Prostate gland (tissue), 2 donors: ENCODE measurements at regions not wholly inside any gene's neighbourhood (a gene's known extent, or its start where the extent isn't known, plus 50 kb on each side); places are given as distances from the start of the nearest gene placed in this dataset.

Experiments
- DNase-seq: peaks from one replicate; pipeline ENCODE4 v3.0.0-alpha.2; 2019; ENCODE audit warnings: low spot score
- H3K27ac ChIP-seq, 2 donors: fragments of 200-600 bp; sonication (generic); 2 replicates each; pipeline ENCODE4 v1.5.1; 2017 to 2019
- H3K27me3 ChIP-seq: fragments of 200-600 bp; sonication (generic); replicated peaks from 2 replicates; pipeline ENCODE4 v1.5.1; 2019; ENCODE audit not compliant: insufficient read depth
- H3K36me3 ChIP-seq, 2 donors: fragments of 200-600 bp; sonication (generic); 1 replicate in 1 of 2; 2 replicates in 1 of 2; pipeline versions ENCODE4 v1.5.1 to v1.8.1; 2017 to 2019
- H3K4me1 ChIP-seq: fragments of 200-600 bp; sonication (generic); replicated peaks from 2 replicates; pipeline ENCODE4 v1.5.1; 2019
- H3K4me3 ChIP-seq, 2 donors: fragments of 200-600 bp; sonication (generic); 2 replicates each; pipeline ENCODE4 v1.5.1; 2017 to 2019
- H3K9me3 ChIP-seq: fragments of 200-600 bp; sonication (generic); 2 replicates; pipeline ENCODE4 v1.5.1; 2017
- CTCF ChIP-seq, 4 experiments: fragments of 200-600 bp in 2 of 4; fragments of 450-650 bp in 2 of 4; sonication (generic) in 2 of 4; IDR thresholded peaks; 1 replicate in 3 of 4; 2 replicates in 1 of 4; pipeline ENCODE4 v1.5.1; 2016 to 2019; ENCODE audit warnings: antibody characterized with exemption in 4 of 4, mild to moderate bottlenecking in 2 of 4, moderate library complexity in 2 of 4
- POLR2A ChIP-seq: fragments of 450-650 bp; IDR thresholded peaks from one replicate; pipeline ENCODE4 v1.6.1; 2016; ENCODE audit warnings: antibody characterized with exemption, mild to moderate bottlenecking
- POLR2AphosphoS5 ChIP-seq: sonication (generic); formaldehyde crosslinking; IDR thresholded peaks from one replicate; pipeline ENCODE4 v1.6.1; 2017; ENCODE audit warnings: antibody characterized with exemption
- WGBS: methylation state at CpG from one replicate; pipeline ENCODE4 v1.1.5; 2018; 5-methylcytosine and 5-hydroxymethylcytosine counted together
- intact Hi-C: fragments of 100-400 bp; cut with DNase I; formaldehyde crosslinking; loops from one replicate; pipeline ENCODE4 v1.14.2; 2022

GRCh38 chr2:134169788-134170187, 84.1 kb upstream of the MGAT5 start:
- DNase-seq: no peak
- Histone ChIP-seq H3K4me1 (no peaks in the 10 kb centered on the region), H3K4me3 (no peak overlapping the region), H3K27me3 (no peaks in the 10 kb centered on the region), H3K27ac (no peak overlapping the region), H3K36me3 (no peaks in the 10 kb centered on the region), H3K9me3 (no peaks in the 10 kb centered on the region)
- TF ChIP-seq CTCF (IDR thresholded peaks at IDR 0.05): no peak
- TF ChIP-seq POLR2AphosphoS5: no peak
- TF ChIP-seq POLR2A: no peak
- intact Hi-C loops: no loop called here
- 74% methylated on average over 3 of the region's 3 CpGs for WGBS

GRCh38 chr2:134170294-134170693, 83.6 kb upstream of the MGAT5 start:
- DNase-seq: no peak
- WGBS: 27% methylated on average over 3 of the region's 3 CpGs
- Histone ChIP-seq H3K9me3 (no peaks in the 10 kb centered on the region), H3K27me3 (no peaks in the 10 kb centered on the region), H3K4me1 (no peaks in the 10 kb centered on the region), H3K27ac (no peak overlapping the region), H3K4me3 (no peak overlapping the region), H3K36me3 (no peaks in the 10 kb centered on the region)
- intact Hi-C loops: no loop called here
- no peak for TF ChIP-seq POLR2A
- TF ChIP-seq POLR2AphosphoS5: no peak

- Histone ChIP-seq H3K4me1 (no peaks in the 10 kb centered on the region), H3K27ac (no peak overlapping the region), H3K9me3 (no peaks in the 10 kb centered on the region), H3K4me3 (no peak overlapping the region), H3K27me3 (no peaks in the 10 kb centered on the region), H3K36me3 (no peaks in the 10 kb centered on the region)
- no peak for DNase-seq
- WGBS: 55% methylated on average over 3 of the region's 3 CpGs
- intact Hi-C loops: no loop called here
- no peak for TF ChIP-seq CTCF (IDR thresholded peaks at IDR 0.05)
- no peak for TF ChIP-seq POLR2AphosphoS5
- no peak for TF ChIP-seq POLR2A
Measured at GRCh38 chr2:134170700-134171099, 83.2 kb upstream of the MGAT5 start.

- no peaks in the 10 kb centered on the region for H3K36me3 ChIP-seq
- no peak overlapping the region for H3K4me3 ChIP-seq
- intact Hi-C loops: no loop called here
- H3K9me3 ChIP-seq: no peaks in the 10 kb centered on the region
- no peaks in the 10 kb centered on the region for H3K4me1 ChIP-seq
- DNase-seq: peak; percentile 36
- no peaks in the 10 kb centered on the region for H3K27me3 ChIP-seq
- TF ChIP-seq POLR2AphosphoS5 (peak; percentile 40), CTCF (IDR thresholded peaks at IDR 0.05) (no peak)
- WGBS: 46% methylated on average over 14 of the region's 14 CpGs
- H3K27ac ChIP-seq: no peak overlapping the region
Measured at GRCh38 chr2:134173338-134174016, 80.4 kb upstream of the MGAT5 start.

- no peaks in the 10 kb centered on the region for H3K27me3 ChIP-seq
- H3K9me3 ChIP-seq: no peaks in the 10 kb centered on the region
- H3K4me3 ChIP-seq: no peak overlapping the region
- no peaks in the 10 kb centered on the region for H3K4me1 ChIP-seq
- H3K27ac ChIP-seq: no peak overlapping the region
- H3K36me3 ChIP-seq: no peaks in the 10 kb centered on the region
- intact Hi-C loops: no loop called here
- no peak for DNase-seq
- TF ChIP-seq POLR2A (no peak), CTCF (IDR thresholded peaks at IDR 0.05) (no peak), POLR2AphosphoS5 (no peak)
- 93% methylated on average over 5 of the region's 5 CpGs for WGBS
Measured at GRCh38 chr2:134174711-134175110, 79.2 kb upstream of the MGAT5 start.
